Type B pancreatic cell (in vitro differentiated cells): ENCODE measurements at regions not wholly inside any gene's neighbourhood (a gene's known extent, or its start where the extent isn't known, plus 50 kb on each side); places are given as distances from the start of the nearest gene placed in this dataset.
"Not testable (repeated sequence)": the region's sequence is repeated elsewhere in the genome, so short reads cannot be mapped to it uniquely, and the experiment has no call there.

ENCODE experiments used
- DNase-seq: peaks from one replicate; pipeline ENCODE4 v3.0.0; 2021; ENCODE audit warnings: mixed read lengths; ENCODE audit not compliant: unreplicated experiment; ENCODE audit errors: extremely low spot score
- H3K27ac Mint-ChIP-seq: 2 replicates; pipeline ENCODE4 v1.8.0; 2021; ENCODE audit warnings: mild to moderate bottlenecking, mixed read lengths
- H3K27me3 Mint-ChIP-seq: 2 replicates; pipeline ENCODE4 v1.8.0; 2021; ENCODE audit warnings: mixed read lengths
- H3K36me3 Mint-ChIP-seq: 2 replicates; pipeline ENCODE4 v1.8.0; 2021; ENCODE audit warnings: mixed read lengths
- H3K4me1 Mint-ChIP-seq: one replicate; pipeline ENCODE4 v1.8.0; 2021; ENCODE audit warnings: mixed read lengths; ENCODE audit not compliant: unreplicated experiment
- H3K4me3 Mint-ChIP-seq: 2 replicates; pipeline ENCODE4 v1.8.0; 2021; ENCODE audit warnings: mild to moderate bottlenecking, mixed read lengths
- H3K9me3 Mint-ChIP-seq: 2 replicates; pipeline ENCODE4 v1.8.0; 2021; ENCODE audit warnings: mixed read lengths
- TF ChIP-seq, protein P1 (sequence below): fragments of 200-600 bp; sonication (generic); conservative IDR thresholded peaks from 2 replicates; pipeline ENCODE4 v1.5.0; 2021; ENCODE audit warnings: antibody characterized with exemption, mild to moderate bottlenecking

DNA sequence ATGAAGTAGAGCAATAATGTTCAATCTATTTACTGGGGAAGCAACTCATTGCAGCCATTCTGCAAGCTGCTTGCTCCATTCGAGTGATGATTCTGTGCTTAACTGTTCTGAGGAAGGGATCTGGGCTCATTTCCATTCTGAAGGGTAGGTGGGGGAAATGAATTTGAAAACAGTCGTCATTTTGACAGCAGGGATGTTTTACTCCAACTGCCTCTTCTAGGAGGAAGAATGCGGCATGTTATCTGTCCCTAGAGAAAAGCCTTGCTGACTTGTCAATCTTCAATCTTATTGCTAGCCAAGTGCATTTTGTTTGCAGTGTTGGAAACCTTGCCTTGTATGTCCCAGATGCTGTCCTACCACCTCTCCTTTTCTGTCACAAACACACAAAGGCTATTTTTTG lies 105.9 kb downstream of the PRDM13 start:
- Mint-ChIP-seq H3K27ac (no peak overlapping the region), H3K4me1 (no peaks in the 10 kb centered on the region), H3K9me3 (no peaks in the 10 kb centered on the region), H3K27me3 (peaks cover 4% of the 10 kb centered on the region), H3K36me3 (no peaks in the 10 kb centered on the region), H3K4me3 (no peak overlapping the region)
- TF ChIP-seq, protein P1, sequence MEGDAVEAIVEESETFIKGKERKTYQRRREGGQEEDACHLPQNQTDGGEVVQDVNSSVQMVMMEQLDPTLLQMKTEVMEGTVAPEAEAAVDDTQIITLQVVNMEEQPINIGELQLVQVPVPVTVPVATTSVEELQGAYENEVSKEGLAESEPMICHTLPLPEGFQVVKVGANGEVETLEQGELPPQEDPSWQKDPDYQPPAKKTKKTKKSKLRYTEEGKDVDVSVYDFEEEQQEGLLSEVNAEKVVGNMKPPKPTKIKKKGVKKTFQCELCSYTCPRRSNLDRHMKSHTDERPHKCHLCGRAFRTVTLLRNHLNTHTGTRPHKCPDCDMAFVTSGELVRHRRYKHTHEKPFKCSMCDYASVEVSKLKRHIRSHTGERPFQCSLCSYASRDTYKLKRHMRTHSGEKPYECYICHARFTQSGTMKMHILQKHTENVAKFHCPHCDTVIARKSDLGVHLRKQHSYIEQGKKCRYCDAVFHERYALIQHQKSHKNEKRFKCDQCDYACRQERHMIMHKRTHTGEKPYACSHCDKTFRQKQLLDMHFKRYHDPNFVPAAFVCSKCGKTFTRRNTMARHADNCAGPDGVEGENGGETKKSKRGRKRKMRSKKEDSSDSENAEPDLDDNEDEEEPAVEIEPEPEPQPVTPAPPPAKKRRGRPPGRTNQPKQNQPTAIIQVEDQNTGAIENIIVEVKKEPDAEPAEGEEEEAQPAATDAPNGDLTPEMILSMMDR: no peak
- DNase-seq: no peak

DNA sequence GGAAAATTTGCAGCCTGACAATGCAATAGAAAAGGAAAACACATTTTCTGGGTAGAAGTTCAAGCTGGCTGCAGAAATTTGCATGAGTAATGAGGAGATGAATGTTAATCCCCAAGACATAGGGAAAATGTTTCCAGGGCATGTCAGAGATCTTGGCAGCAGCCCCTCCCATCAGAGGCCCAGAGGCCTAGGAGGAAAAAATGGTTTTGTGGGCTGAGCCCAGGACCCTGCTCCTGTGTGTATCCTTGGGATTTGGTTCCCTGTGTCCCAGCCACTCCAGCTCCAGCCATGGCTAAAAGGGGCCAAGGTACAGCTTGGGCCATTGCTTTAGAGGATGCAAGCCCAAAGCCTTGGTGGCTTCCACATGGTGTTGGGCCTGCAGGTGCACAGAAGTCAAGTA lies 115.4 kb downstream of the PRDM13 start:
- H3K4me3 Mint-ChIP-seq, H3K27me3 Mint-ChIP-seq, H3K9me3 Mint-ChIP-seq, DNase-seq, H3K4me1 Mint-ChIP-seq, H3K36me3 Mint-ChIP-seq, H3K27ac Mint-ChIP-seq: not testable (repeated sequence)

DNA sequence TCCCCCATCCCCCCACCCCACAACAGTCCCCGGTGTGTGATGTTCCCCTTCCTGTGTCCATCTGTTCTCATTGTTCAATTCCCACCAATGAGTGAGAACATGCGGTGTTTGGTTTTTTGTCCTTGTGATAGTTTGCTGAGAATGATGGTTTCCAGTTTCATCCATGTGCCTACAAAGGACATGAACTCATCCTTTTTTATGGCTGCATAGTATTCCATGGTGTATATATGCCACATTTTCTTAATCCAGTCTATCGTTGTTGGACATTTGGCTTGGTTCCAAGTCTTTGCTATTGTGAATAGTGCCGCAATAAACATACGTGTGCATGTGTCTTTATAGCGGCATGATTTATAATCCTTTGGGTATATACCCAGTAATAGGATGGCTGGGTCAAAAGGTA lies 123.6 kb downstream of the PRDM13 start:
- H3K4me1 Mint-ChIP-seq, DNase-seq, H3K36me3 Mint-ChIP-seq, H3K27ac Mint-ChIP-seq, H3K4me3 Mint-ChIP-seq, H3K9me3 Mint-ChIP-seq: not testable (repeated sequence)
- peaks cover 13% of the 10 kb centered on the region for H3K27me3 Mint-ChIP-seq

DNA sequence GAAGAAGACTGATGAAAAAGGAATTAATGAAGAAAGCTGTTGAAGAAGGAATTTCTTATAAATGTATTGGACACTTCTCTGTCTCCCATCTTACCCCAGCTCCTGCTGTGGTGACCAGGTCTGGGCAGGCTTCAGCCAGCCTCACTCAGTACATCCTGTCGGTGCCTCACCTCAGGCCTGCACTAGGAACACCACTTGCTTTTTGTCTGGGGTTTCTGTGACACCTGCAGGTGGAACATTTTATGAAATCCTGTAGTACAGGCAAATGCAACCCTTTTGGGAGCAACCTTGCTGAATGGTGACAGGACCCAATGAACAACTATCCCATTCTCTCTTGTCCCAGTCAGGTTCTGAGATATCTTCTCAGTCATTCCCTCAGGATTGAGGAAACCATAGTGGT lies 129.7 kb downstream of the PRDM13 start:
- TF ChIP-seq, protein P1: no peak
- Mint-ChIP-seq H3K27me3 (peaks cover 49% of the 10 kb centered on the region), H3K4me3 (no peak overlapping the region), H3K27ac (no peak overlapping the region), H3K9me3 (no peaks in the 10 kb centered on the region), H3K36me3 (no peaks in the 10 kb centered on the region), H3K4me1 (no peaks in the 10 kb centered on the region)
- DNase-seq: no peak

DNA sequence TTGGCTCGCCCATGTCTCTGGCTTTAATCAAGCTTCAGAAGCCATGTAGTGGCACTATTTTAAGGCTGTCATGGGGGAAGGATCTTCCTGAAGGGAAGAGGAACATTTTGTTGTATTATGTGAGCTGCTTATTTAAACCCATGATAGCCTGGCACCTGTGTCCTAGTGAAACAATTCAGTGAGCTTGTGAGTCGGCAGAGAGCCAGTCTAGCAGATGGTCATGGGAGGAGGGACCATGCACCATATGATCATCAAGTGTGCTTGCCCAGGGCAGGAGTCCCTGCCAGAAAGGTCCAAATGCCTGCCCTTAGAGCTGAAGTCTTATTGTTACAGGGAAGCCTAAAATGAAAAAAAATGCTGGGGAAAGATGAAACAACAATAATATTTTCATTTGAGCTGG lies 132.9 kb downstream of the PRDM13 start:
- Mint-ChIP-seq H3K27me3 (peaks cover 72% of the 10 kb centered on the region), H3K4me3 (no peak overlapping the region), H3K27ac (no peak overlapping the region), H3K4me1 (no peaks in the 10 kb centered on the region), H3K9me3 (no peaks in the 10 kb centered on the region), H3K36me3 (no peaks in the 10 kb centered on the region)
- TF ChIP-seq, protein P1: no peak
- no peak for DNase-seq

DNA sequence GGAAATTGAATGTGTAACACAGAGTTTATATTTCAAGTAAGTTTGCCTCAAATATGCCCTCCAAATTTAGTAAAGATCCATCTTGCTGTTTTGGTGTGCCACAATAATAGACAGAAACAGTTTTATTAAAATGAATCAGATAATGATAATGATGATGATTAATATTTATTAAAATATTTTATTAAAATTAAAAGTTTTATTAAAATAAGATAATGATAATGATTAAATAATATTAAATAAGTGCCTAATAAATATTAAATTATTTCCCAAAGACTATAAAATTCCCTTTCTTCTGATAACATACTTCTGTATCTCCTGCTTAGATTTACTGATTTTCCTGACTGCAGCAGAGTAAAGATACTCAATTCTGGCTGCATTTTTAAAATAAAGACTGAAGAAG lies 134.5 kb downstream of the PRDM13 start:
- no peak overlapping the region for H3K27ac Mint-ChIP-seq
- peaks cover 71% of the 10 kb centered on the region for H3K27me3 Mint-ChIP-seq
- DNase-seq: no peak
- H3K4me1 Mint-ChIP-seq: no peaks in the 10 kb centered on the region
- no peaks in the 10 kb centered on the region for H3K9me3 Mint-ChIP-seq
- H3K36me3 Mint-ChIP-seq: no peaks in the 10 kb centered on the region
- no peak overlapping the region for H3K4me3 Mint-ChIP-seq
- TF ChIP-seq, protein P1: no peak

DNA sequence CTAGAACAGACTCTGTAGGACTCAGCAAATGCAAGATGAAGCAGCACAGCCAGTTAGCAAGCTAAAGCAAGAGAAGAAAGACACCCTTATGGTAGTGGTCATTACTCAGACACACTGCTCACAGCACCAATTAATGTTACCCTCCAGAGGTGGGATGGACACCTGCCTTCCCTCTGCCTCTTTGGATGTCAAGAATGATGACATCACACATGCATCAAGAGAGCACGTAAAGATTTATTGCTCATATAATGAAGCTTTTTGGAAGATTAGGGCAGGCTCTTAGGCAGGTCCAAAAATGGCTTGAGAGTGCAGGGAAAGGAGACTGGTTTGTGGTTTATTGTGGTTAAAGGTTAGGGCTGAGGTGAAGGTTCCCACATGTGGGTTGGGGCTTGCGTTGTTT lies 137.0 kb downstream of the PRDM13 start:
- no peak for DNase-seq
- TF ChIP-seq, protein P1: no peak
- H3K4me1 Mint-ChIP-seq: no peaks in the 10 kb centered on the region
- H3K27ac Mint-ChIP-seq: no peak overlapping the region
- no peaks in the 10 kb centered on the region for H3K36me3 Mint-ChIP-seq
- no peak overlapping the region for H3K4me3 Mint-ChIP-seq
- peaks cover 67% of the 10 kb centered on the region for H3K27me3 Mint-ChIP-seq
- no peaks in the 10 kb centered on the region for H3K9me3 Mint-ChIP-seq
